GM19452 (cell line): ENCODE measurements at regions not wholly inside any gene's neighbourhood (a gene's known extent, or its start where the extent isn't known, plus 50 kb on each side); places are given as distances from the start of the nearest gene placed in this dataset.

ENCODE experiments used
- ATAC-seq: cut with Tn5 transposase; IDR thresholded peaks from one replicate; pipeline ENCODE4 v1.9.1; 2021; ENCODE audit not compliant: unreplicated experiment

DNA sequence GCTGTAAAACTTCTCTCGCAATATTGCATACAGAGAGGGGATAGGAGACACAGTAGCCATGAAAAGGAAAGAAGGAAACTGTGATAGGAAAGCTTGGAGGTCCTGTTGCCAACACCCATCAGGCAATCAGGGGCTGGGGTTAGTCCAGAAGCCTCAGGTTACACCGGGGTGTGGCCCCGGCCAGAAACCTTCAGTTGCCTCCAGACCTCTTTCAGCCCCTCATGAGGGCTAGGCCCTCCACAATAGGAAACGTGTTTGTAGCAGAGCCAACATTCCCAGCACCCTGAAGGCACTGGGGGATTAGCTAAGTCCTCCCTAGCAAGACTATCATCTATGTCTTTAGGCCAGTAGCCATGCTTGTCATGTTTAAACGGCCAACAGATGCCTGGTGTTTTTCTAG, 1048.0 kb upstream of the CNTN5 start:
- no peak for ATAC-seq

DNA sequence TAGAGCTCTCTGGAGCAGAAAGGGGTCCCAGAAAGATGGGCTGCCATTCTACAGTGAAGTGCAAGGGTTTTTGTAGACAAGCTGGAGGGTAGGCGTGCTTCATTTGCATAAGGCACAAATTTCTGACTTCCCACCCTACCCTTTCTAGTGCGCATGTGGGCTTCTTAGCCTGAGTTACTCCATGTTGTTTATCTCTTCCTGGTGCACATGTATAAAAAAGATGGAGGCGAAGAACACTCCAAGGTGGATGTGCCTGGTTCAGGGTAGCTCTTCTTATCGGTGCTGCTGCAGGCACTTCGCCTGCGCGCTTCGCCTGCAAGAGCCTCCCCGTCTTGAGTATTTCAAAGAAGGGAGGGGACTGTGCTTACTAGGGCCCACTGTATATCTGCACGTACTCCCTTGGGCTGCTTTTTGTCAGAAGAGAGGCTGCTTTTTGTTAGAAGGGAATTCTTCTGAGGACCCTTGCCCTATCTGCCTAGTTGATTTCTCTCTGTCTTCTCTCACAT, 1047.3 kb upstream of the CNTN5 start:
- no peak for ATAC-seq

DNA sequence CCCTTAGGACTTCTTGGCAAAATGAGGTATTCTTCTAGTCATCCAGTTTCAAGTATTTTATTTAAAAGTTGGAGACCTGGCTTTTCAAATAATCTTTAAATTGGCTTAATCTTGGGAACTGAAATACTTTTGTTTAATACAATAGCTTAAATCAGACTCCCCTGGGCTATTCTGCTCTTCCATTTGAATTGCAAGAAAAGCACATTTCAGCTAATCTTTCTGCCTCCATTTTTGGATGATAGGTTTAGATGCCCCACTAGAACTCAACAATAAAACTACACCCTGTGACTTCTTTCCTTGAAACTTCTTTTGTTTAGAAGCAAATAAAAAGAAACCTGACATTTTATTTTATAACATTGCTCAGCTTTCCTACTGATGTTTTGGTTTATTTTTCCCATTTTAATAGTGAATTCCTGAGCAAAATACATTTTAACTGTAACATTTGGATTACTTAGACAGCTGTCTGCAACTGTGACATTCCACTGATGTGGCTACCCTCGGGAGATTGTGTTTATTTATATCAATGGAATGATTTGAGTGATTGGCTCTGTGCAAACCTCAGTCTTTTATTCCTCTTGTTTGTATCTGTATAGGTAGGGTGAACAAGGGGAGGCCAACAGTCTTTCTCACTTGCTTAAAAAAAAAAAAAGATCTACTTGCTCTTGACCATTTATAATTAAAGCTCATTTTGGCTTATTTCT, 1045.8 kb upstream of the CNTN5 start:
- ATAC-seq, result no peak

DNA sequence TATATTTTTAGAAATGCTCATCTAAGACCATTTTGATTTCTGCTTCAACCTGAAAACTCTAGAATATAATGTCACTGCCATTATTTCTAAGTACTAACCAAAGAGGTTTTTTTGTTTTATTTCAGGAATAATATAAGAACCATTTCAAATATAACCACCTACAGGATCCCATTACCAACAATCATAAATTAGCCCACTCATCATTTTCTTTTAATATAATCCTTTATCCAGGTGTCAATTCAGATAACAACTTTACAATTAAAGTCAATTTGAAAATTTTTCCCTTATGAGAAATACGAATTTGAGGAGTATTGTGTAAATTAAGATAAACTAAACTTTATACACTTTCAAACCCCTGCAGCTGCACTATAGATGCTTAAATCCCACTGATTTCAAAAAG, 1043.0 kb upstream of the CNTN5 start:
- ATAC-seq, result no peak

DNA sequence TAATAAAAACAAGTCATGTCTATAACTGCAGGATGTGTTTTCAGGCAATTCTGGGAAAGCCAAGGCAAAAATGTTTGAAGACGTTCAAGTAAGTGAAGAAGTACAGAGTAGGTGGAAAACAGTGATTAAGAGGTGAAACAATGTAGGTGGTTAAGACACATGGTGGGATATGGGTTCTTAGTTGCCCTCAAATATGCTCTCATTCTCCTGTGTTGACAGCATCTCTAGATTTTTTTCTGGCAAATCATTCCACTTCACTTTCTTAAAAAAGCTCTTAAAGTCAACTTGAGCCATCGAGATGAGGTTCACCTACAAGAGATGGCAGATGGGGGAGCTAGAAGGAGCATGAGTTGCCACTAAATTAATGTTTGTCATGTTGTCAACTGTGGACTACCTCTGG, 1041.0 kb upstream of the CNTN5 start:
- ATAC-seq, result no peak

DNA sequence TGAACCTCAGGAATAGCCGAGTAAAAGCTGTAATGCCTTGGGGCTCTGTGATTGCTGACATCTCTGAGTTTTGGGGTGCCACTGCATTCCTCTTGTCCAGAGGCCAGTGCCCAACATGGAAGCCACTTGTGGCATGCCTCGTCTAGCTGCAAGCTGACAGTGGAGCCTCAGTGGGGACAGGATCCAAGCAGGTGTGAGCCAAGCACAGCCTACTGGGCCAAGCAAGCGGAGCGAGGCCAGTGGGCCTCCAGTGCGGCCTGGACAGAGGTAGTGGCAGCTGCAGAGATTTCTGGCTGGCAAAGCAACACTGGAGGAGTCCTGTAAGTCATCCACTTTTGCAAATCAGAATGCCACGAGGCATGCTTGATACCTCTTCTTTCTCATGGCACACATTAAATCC, 1038.2 kb upstream of the CNTN5 start:
- no peak for ATAC-seq

DNA sequence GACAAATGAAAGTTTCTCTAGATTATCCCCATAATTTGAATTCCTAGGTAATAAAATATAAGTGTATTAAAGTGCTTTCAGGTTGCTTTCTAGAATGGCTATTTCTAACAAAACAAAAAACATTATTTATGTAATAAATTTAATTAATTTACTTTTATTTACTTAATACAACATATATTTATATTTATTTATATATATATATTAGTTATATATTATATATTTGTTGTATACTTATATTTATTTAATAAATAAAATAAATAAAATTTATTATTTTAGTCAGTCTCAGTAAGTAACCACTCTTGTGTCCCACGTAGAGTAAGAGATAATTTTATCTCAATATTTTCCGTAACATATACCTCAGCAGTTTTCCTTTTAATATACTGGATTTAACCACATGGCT, 1031.6 kb upstream of the CNTN5 start:
- ATAC-seq, result no peak

DNA sequence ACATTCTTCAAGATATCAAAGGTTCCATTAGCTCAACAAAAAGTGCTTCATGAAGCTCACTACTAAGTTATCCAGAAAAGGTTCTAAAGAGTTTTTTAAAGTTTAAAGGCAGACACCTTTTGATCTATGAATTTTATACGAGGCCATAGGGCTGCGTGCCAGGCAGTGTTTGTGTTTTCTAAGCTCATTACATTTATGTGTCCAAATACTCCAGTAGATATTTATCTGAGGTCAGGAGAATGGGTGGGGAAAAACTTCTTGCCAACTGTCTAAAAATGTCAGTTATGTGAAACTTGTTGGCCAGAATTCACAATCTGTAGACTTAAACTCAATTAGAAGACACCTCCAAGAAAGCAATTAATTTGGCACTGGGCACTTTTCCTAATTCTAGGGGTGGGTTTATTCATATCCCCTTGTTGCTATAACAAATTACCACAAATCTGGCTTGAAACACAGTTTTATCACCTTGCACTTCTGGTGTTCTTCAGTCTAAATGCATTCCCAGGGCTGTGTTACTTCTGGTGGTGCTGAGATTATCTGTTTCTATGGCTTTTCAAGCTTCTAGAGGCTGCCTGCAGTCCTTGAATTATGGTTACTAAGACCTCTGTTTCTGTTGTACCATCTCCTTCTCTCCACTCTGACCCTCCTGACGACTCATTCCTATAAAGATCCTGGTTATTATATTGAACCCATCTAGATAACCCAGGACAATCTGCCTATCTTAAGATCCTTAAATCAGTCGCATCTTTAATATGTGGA, 1030.4 kb upstream of the CNTN5 start:
- no peak for ATAC-seq

DNA sequence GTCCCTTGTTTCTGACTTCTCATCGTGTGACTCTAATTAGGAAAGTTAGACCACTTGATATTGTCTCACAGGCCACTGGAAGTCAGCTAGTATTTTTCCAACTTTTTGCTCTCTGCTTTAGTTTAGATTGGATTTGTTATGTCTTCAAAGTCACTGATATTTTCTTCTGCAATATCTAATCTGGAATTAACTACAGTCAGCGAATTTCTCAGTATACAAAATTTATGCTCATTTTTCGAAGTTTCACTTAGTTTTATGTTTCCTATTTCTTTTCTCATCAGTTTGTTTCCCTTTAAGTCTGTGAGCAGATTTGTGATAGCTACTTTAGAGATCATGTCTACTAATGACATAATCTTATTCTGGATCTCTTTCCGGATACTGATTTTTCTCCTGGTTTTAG, 1027.2 kb upstream of the CNTN5 start:
- ATAC-seq, result no peak

DNA sequence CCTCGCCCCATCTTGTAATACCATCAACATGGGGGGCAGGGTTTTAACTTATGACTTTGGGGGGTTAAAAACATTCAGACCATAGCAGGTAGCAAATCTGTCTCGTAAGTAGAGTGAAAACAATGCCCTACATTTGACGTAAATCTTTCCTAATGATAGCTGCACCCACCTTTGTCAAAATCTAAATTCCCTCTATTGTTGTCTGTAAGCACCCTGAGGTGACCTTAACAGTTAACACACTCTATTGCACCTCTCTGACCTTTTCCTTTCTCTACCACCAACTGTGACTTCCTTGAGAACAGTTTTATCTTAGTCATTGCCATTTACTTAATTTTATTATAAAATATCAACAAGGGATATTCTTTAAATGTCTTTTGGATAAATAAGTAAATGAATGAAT, 1024.9 kb upstream of the CNTN5 start:
- ATAC-seq, result no peak

DNA sequence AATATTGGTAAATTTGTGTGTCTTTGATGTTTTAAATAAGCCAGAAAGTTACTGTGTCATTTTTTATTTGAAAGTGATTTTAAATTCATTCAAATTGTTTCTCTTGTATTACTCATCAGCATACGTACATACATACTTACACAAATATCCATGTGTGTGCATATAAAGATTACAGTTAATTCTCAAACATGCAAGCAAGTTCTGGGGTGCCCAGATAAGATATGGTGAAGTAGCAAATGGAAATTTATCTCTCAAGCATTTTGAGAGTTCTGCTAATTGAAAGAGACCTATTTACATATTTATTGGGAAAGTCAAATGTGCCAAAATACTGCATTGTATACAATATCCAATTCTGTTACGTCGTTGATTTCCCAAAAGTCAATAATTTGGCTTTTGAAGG, 1024.0 kb upstream of the CNTN5 start:
- ATAC-seq, result no peak

DNA sequence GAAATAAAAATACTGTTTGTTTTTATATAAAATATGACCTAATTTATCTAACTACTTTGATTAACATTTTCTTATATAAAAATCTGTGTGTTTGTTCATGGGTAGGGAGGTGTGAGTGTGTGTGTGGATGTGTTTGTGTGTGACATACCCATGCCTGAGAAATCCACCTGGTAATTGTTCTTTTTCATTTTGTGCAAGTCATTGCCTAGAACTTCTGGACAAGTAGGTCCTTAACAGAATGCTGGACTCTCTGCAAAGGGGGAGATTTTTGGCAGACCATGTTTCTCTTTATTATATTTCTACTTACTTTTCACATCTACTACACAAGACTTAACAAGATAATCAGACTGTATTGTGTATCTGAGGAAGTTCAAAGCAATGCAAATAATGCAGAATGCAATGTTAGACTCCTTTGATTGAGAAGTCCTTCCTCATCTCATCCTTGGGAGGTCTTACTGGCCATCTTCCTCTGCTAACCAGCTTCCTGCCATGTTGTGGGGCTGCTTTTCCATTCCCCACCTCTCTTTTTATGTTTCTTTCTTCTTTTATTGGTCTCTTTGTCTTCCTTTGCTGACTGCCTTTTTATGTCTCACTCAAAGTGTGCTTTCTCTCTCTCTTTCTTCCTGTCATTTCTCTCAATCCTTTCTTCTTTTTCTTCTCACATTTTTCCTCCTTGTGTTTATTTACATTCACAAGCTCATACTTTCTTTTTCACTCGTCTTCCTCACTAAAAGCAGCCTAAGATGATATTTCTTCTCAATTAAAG, 1017.0 kb upstream of the CNTN5 start:
- ATAC-seq, result no peak

DNA sequence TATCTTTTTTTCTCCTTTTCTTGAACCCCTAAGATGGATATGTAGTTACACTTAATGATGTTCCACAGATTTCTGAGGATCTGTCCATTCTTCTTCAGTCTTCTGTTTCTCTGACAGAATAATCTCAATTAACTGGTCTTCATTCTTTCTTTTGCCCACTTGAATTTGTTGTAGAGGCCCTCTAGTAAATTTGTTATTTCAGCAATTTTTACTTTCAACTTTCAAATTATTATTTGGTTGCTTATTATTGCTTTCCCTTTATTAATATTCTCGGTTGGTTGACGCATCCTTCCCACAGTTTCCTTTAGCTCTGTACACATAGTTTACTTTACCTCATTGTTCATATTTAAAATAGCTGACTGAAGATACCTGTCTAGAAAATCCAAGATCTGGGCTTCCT, 1013.7 kb upstream of the CNTN5 start:
- ATAC-seq, result no peak

DNA sequence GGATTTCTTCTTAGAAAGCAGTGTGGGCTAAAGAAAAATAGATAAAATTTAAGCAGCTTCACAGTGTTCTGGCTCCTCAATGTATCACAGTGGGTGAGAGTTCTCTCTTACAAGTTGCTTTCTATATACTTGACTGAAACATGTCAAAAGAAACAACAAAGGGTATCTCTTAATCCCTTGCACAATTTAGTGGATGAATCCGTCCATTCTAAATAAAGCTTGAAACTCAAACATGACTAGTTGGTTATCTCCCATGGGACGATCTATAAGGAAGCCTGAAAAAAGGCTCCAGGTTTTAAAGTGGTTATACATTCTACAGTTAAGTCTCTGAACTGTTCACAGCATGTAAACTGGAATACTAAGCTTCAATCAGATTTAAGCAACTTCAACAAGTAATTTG, 993.1 kb upstream of the CNTN5 start:
- ATAC-seq, result no peak

DNA sequence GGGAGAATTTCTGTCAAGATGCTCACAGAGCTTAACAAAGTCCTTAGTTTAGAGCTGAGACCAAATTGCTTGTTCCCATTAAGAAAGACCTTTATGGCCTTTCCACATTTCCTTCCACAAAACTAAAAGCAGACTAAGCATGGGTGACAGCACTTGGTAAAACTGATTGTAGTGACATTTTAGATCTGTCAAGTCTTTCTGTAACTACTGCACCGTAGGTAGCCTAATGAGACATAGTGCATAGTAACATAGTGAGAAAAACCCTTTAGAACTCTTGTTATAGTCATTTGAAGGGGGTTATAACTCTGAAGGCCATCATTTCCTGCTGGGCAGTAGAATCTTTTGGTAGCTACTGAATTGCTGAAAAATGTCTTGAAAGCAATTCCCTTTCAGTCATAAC, 990.9 kb upstream of the CNTN5 start:
- ATAC-seq, result no peak

DNA sequence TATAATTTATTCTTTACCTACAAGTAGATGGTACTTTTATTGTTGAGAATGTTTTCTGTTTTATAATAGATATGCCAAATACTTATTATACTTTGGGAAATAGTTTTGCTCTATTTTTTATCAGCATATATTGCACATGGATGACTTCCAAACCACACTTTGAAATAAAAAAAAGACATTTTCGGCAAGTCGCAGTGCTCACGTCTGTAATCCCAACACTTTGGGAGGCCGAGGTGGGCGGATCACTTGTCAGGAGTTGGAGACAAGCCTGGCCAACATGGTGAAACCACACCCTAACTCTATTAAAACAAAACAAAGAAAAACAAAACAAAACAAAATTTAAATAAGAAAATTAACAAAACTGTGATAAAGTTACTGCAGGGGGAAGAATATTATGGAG, 983.9 kb upstream of the CNTN5 start:
- no peak for ATAC-seq

DNA sequence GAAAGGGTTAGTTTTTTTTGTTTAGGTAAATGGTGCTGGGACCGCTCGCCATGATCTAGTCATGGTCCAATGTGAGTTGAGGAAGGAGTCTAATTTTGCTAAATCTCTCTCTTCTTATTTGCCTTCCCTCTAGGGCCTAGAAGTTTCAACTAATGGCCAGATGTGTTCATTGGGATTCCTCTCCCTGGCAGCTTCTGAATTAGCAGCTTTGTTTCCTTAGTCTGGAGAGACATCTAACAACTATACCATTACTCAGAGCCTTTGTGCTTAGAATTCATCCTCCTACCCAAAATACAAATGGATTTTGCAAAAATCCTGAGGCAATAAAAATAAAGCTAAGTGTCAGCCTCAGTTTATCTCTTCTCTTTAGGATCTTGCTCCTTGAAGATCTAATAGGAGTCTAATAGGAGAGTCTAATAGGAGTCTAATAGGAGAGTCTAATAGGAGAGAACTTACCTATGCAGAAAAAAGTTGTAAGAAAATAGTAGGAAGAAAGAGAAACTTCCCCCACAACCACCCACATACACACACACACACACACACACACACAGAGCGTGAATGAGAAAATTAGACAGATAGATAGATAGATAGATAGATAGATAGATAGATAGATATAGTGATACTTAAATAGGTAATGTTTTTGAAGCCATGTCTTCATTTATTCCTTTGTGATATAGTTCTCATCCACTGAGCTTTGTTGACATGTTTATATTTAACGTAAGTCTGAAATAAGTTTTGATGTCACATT, 980.5 kb upstream of the CNTN5 start:
- ATAC-seq, result no peak

DNA sequence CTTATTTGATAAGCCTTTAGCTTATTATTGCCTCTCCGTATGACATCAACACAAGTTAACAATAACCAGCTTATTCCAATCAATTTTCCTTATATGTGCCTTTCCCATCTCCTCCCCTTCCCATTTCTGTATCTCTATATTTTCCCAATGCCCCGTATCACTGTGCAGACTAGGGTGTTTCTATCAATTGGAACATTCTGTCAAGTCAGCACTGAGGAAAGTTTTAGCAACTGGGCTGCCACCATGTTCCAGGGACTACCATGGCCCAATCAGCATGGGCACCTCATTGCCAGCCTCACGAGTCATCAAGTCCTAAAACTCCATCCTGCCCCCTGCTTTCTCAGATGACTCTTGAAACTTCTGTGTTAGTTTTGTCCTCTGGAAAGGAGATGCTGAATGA, 973.1 kb upstream of the CNTN5 start:
- ATAC-seq, result no peak

DNA sequence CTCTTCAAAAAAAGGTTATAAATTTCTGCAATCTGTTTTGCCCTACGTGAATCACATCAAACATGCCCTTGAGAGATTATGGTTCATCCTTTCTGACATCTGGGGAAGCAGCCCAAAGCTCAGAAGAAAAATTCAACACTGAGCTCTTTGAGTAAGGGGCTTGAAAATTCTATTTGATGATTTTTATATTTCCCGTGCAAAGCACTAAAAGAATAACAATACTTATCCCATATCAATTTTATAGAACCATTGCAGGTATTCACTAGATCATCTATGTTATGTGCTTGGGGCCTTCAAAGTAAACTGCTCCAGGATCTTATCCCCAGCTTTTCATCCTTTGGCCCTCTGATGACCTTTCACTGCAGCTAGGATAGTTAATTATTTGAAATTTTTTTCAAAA, 966.9 kb upstream of the CNTN5 start:
- no peak for ATAC-seq

DNA sequence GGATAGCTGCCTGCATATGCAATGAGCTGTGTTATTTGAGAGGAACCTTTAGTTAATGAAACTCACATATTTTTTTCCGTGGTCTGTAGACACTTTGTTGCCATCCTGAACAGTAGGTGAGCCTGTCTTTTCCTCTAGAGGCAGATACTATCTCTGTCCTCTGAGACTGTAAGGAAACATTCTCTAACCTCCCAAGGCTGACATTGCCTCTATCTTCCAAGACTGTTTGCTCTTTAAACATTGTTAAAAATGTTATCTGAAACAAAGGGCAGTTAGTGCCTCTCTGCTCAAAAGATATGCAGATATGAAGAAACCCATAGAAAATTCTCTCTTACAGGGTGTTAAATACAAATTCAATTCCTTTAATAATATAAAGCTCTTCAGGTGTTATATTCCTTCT, 963.8 kb upstream of the CNTN5 start:
- no peak for ATAC-seq

DNA sequence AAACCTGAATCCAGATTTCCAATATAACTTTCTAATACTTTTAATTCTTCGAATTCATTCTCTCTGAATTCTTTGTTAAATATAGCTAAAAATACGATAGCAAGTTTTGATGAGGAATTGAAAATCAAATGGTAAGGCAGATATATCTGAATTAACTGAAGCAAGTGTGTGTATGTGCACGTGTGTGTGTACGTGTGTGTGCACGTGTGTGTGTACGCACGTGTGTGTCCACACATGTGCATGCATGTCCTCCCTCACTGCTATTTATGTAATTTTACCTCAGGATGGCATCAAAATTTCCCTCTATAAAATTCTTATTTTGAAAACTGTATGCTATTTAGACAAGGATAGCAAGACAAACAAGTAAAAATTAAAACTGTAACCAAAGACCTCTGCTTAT, 961.3 kb upstream of the CNTN5 start:
- ATAC-seq, result no peak
